Fibroblast of lung (primary cell): ENCODE measurements at regions not wholly inside any gene's neighbourhood (a gene's known extent, or its start where the extent isn't known, plus 50 kb on each side); places are given as distances from the start of the nearest gene placed in this dataset.

Experiments
- DNase-seq, 2 donors: peaks; one replicate each; pipeline versions ENCODE4 v3.0.0 to v3.0.0-alpha.2; 2010; ENCODE audit warnings: low read depth in 2 of 2
- H2AFZ ChIP-seq: 2 replicates; pipeline ENCODE4 v1.5.1; 2012; ENCODE audit warnings: low read length, control low read depth, inconsistent platforms
- H3K27ac ChIP-seq: 2 replicates; pipeline ENCODE4 v1.5.1; 2011; ENCODE audit warnings: low read length, control low read depth; ENCODE audit not compliant: insufficient read depth
- H3K27me3 ChIP-seq: 2 replicates; pipeline ENCODE4 v1.5.1; 2011; ENCODE audit warnings: mild to moderate bottlenecking, low read length; ENCODE audit not compliant: control insufficient read depth, insufficient read depth
- H3K36me3 ChIP-seq: 2 replicates; pipeline ENCODE4 v1.5.1; 2011; ENCODE audit warnings: low read length; ENCODE audit not compliant: control insufficient read depth, insufficient read depth
- H3K4me1 ChIP-seq: 2 replicates; pipeline ENCODE4 v1.5.1; 2011; ENCODE audit warnings: low read length; ENCODE audit not compliant: control insufficient read depth, insufficient read depth; ENCODE audit errors: extremely low read depth
- H3K4me2 ChIP-seq: 2 replicates; pipeline ENCODE4 v1.5.1; 2011; ENCODE audit warnings: low read length, control low read depth; ENCODE audit not compliant: insufficient read depth; ENCODE audit errors: extremely low read depth
- H3K4me3 ChIP-seq, 4 experiments: fragments of 200-600 bp in 1 of 4; sonication (generic) in 1 of 4; replicated peaks in 1 of 4; 2 replicates each; pipeline ENCODE4 v1.5.1; 2011 to 2016; ENCODE audit warnings: low read length in 4 of 4, low read depth in 3 of 4, mild to moderate bottlenecking in 3 of 4, control low read depth in 2 of 4, inconsistent platforms in 1 of 4, mixed read lengths in 1 of 4; ENCODE audit not compliant: insufficient read depth in 1 of 4; ENCODE audit errors: control extremely low read depth in 1 of 4
- H3K79me2 ChIP-seq: 2 replicates; pipeline ENCODE4 v1.5.1; 2012; ENCODE audit warnings: mild to moderate bottlenecking, low read length, inconsistent platforms; ENCODE audit not compliant: control insufficient read depth, insufficient read depth
- H3K9ac ChIP-seq: 2 replicates; pipeline ENCODE4 v1.5.1; 2011; ENCODE audit warnings: mild to moderate bottlenecking, low read length, control low read depth; ENCODE audit not compliant: insufficient read depth
- H3K9me3 ChIP-seq: 2 replicates; pipeline ENCODE4 v1.5.1; 2012; ENCODE audit warnings: low read depth, low read length; ENCODE audit not compliant: control insufficient read depth, insufficient read depth
- H4K20me1 ChIP-seq: 2 replicates; pipeline ENCODE4 v1.5.1; 2011; ENCODE audit warnings: low read length; ENCODE audit not compliant: control insufficient read depth, insufficient read depth; ENCODE audit errors: extremely low read depth
- EZH2 ChIP-seq: IDR thresholded peaks from 2 replicates; pipeline ENCODE4 v1.5.1; 2012; ENCODE audit warnings: low read length, control low read depth, mild to moderate bottlenecking; ENCODE audit errors: missing control alignments
- TF ChIP-seq, protein P1 (sequence below), 2 donors: IDR thresholded peaks in 1 of 2; conservative IDR thresholded peaks in 1 of 2; 1 replicate in 1 of 2; 2 replicates in 1 of 2; pipeline ENCODE4 v1.5.1; 2011 to 2012; ENCODE audit warnings: low read length in 2 of 2, control low read depth in 1 of 2, inconsistent platforms in 1 of 2, low read depth in 1 of 2, mild to moderate bottlenecking in 1 of 2

GRCh38 chr14:85363358-85363757, 166.6 kb upstream of the FLRT2 start:
- Histone ChIP-seq H3K4me1 (no peaks in the 10 kb centered on the region), H3K9ac (no peak overlapping the region), H3K4me3 (no peak overlapping the region), H4K20me1 (no peaks in the 10 kb centered on the region), H3K4me2 (no peak overlapping the region), H3K9me3 (no peaks in the 10 kb centered on the region), H3K36me3 (no peaks in the 10 kb centered on the region), H3K27ac (no peak overlapping the region), H2AFZ (no peak overlapping the region), H3K79me2 (no peaks in the 10 kb centered on the region), H3K27me3 (no peaks in the 10 kb centered on the region)
- TF ChIP-seq, protein P1, sequence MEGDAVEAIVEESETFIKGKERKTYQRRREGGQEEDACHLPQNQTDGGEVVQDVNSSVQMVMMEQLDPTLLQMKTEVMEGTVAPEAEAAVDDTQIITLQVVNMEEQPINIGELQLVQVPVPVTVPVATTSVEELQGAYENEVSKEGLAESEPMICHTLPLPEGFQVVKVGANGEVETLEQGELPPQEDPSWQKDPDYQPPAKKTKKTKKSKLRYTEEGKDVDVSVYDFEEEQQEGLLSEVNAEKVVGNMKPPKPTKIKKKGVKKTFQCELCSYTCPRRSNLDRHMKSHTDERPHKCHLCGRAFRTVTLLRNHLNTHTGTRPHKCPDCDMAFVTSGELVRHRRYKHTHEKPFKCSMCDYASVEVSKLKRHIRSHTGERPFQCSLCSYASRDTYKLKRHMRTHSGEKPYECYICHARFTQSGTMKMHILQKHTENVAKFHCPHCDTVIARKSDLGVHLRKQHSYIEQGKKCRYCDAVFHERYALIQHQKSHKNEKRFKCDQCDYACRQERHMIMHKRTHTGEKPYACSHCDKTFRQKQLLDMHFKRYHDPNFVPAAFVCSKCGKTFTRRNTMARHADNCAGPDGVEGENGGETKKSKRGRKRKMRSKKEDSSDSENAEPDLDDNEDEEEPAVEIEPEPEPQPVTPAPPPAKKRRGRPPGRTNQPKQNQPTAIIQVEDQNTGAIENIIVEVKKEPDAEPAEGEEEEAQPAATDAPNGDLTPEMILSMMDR (conservative IDR thresholded peaks at IDR 0.05 in 1 of 2, IDR thresholded peaks at IDR 0.05 in 1 of 2; ENCODE audit: low read depth in 1 of 2, low read length in 2 of 2): no peak
- TF ChIP-seq EZH2: no peak
- no peak for DNase-seq

GRCh38 chr14:85366226-85366625, 163.7 kb upstream of the FLRT2 start:
- no peak overlapping the region for H3K9ac ChIP-seq
- H3K79me2 ChIP-seq: no peaks in the 10 kb centered on the region
- no peak overlapping the region for H3K27ac ChIP-seq
- TF ChIP-seq, protein P1 (conservative IDR thresholded peaks at IDR 0.05 in 1 of 2, IDR thresholded peaks at IDR 0.05 in 1 of 2; ENCODE audit: low read depth in 1 of 2, low read length in 2 of 2): no peak
- no peak for TF ChIP-seq EZH2
- no peak overlapping the region for H3K4me3 ChIP-seq
- DNase-seq: no peak
- no peak overlapping the region for H3K4me2 ChIP-seq
- no peak overlapping the region for H2AFZ ChIP-seq
- H3K9me3 ChIP-seq: no peaks in the 10 kb centered on the region
- no peaks in the 10 kb centered on the region for H3K27me3 ChIP-seq
- H4K20me1 ChIP-seq: no peaks in the 10 kb centered on the region
- H3K36me3 ChIP-seq: no peaks in the 10 kb centered on the region
- H3K4me1 ChIP-seq: no peaks in the 10 kb centered on the region

GRCh38 chr14:85380881-85381280, 149.1 kb upstream of the FLRT2 start:
- no peak overlapping the region for H3K27ac ChIP-seq
- no peak overlapping the region for H3K4me2 ChIP-seq
- TF ChIP-seq EZH2: no peak
- TF ChIP-seq, protein P1 (conservative IDR thresholded peaks at IDR 0.05 in 1 of 2, IDR thresholded peaks at IDR 0.05 in 1 of 2; ENCODE audit: low read depth in 1 of 2, low read length in 2 of 2): no peak
- DNase-seq: no peak
- no peak overlapping the region for H3K9ac ChIP-seq
- H3K4me1 ChIP-seq: no peaks in the 10 kb centered on the region
- H4K20me1 ChIP-seq: no peaks in the 10 kb centered on the region
- H3K27me3 ChIP-seq: no peaks in the 10 kb centered on the region
- H3K79me2 ChIP-seq: no peaks in the 10 kb centered on the region
- no peak overlapping the region for H2AFZ ChIP-seq
- no peaks in the 10 kb centered on the region for H3K9me3 ChIP-seq
- no peak overlapping the region for H3K4me3 ChIP-seq
- no peaks in the 10 kb centered on the region for H3K36me3 ChIP-seq
